ENCODE measurements at regions not wholly inside any gene's neighbourhood (a gene's known extent, or its start where the extent isn't known, plus 50 kb on each side); places are given as distances from the start of the nearest gene placed in this dataset.

DNA sequence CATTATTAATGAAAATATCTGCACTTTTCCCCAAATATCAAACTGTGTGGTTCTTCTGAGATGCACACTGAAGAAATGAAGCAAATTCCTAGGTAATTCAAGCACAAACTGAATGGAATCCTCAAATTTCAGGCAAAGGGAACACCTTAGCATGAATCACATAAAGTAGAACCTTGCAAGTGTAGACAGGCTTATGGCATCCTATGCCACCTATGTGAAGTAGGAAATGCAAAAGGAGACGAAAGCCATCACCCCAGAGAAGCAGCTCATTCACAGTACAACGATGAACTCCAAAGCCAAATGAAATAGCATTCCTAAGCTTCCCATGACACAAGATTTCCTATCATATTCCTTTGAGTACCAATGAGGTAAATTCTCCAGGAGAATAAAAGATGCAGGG, 461.2 kb upstream of the RUNX1 start:
- TF ChIP-seq, protein P1, sequence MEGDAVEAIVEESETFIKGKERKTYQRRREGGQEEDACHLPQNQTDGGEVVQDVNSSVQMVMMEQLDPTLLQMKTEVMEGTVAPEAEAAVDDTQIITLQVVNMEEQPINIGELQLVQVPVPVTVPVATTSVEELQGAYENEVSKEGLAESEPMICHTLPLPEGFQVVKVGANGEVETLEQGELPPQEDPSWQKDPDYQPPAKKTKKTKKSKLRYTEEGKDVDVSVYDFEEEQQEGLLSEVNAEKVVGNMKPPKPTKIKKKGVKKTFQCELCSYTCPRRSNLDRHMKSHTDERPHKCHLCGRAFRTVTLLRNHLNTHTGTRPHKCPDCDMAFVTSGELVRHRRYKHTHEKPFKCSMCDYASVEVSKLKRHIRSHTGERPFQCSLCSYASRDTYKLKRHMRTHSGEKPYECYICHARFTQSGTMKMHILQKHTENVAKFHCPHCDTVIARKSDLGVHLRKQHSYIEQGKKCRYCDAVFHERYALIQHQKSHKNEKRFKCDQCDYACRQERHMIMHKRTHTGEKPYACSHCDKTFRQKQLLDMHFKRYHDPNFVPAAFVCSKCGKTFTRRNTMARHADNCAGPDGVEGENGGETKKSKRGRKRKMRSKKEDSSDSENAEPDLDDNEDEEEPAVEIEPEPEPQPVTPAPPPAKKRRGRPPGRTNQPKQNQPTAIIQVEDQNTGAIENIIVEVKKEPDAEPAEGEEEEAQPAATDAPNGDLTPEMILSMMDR (IDR thresholded peaks at IDR 0.05) = no peak
- no peak for TF ChIP-seq EP300 (IDR thresholded peaks at IDR 0.05)

Measured in tibial nerve (tissue), 4 donors.